ENCODE measurements at regions not wholly inside any gene's neighbourhood (a gene's known extent, or its start where the extent isn't known, plus 50 kb on each side); places are given as distances from the start of the nearest gene placed in this dataset.
"Not testable (repeated sequence)": the region's sequence is repeated elsewhere in the genome, so short reads cannot be mapped to it uniquely, and the experiment has no call there.

- no peak overlapping the region for H3K27ac Mint-ChIP-seq
- H3K27me3 Mint-ChIP-seq (ENCODE audit: low read depth, poor library complexity) = peaks cover 8% of the 10 kb centered on the region
- peaks cover 62% of the 10 kb centered on the region for H3K4me1 Mint-ChIP-seq
- TF ChIP-seq CTCF (IDR thresholded peaks at IDR 0.05) = no peak
- H3K36me3 Mint-ChIP-seq (ENCODE audit: low read depth) = no peaks in the 10 kb centered on the region
- H3K4me3 Mint-ChIP-seq = no peak overlapping the region
- H3K9me3 Mint-ChIP-seq = peaks cover 4% of the 10 kb centered on the region
- no peak for DNase-seq
These were observed 100.6 kb upstream of the ELMO1 start for GRCh38 chr7:37549076-37549931.

DNA sequence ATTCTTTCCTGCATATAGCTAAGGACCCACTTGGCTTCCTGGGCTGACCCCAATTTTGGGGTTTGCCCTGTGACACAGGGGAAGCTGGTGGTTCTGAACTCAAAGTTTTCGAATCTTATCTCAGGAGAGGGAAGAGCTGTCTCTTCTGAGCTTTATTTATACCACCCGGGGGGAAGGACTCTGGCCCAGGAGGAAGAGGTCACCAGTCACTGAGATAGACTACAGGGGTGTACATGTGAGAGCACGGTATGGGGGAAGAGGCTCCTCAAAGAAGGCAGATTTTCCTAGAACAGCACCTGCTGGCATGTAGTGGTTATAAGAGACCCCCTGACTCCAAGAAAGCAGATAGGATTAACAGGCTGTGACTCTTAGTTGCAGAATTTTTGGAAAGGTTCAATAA is 101.8 kb upstream of the ELMO1 start:
- H3K27me3 Mint-ChIP-seq (ENCODE audit: low read depth, poor library complexity) = peaks cover 1% of the 10 kb centered on the region
- H3K27ac Mint-ChIP-seq = no peak overlapping the region
- H3K36me3 Mint-ChIP-seq (ENCODE audit: low read depth) = no peaks in the 10 kb centered on the region
- peaks cover 51% of the 10 kb centered on the region for H3K4me1 Mint-ChIP-seq
- no peak for DNase-seq
- peaks cover 7% of the 10 kb centered on the region for H3K9me3 Mint-ChIP-seq
- no peak for TF ChIP-seq CTCF (IDR thresholded peaks at IDR 0.05)
- H3K4me3 Mint-ChIP-seq = no peak overlapping the region

DNA sequence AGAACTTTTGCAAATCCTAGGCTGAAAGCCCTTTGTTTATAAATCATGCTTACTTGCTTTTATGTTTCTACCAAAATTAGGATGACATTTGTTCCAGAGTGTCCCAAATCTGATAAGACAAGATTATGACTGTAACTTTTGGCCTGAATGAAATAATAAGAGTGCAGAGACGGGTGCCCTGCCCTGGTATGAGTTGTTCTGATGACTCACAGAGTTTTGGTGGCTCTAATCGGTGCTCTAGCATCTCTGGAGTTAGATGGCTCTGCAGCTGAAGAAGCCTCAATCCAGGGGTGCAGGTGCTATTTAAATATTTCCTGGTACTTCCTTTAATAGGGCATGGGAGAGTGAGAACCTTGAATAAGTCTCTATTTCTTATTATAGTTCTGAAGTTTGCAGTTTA is 102.2 kb upstream of the ELMO1 start:
- no peaks in the 10 kb centered on the region for H3K36me3 Mint-ChIP-seq (ENCODE audit: low read depth)
- no peak for TF ChIP-seq CTCF (IDR thresholded peaks at IDR 0.05)
- no peak overlapping the region for H3K4me3 Mint-ChIP-seq
- H3K4me1 Mint-ChIP-seq = peaks cover 47% of the 10 kb centered on the region
- no peaks in the 10 kb centered on the region for H3K27me3 Mint-ChIP-seq (ENCODE audit: low read depth, poor library complexity)
- H3K9me3 Mint-ChIP-seq = peaks cover 7% of the 10 kb centered on the region
- DNase-seq = no peak
- no peak overlapping the region for H3K27ac Mint-ChIP-seq

DNA sequence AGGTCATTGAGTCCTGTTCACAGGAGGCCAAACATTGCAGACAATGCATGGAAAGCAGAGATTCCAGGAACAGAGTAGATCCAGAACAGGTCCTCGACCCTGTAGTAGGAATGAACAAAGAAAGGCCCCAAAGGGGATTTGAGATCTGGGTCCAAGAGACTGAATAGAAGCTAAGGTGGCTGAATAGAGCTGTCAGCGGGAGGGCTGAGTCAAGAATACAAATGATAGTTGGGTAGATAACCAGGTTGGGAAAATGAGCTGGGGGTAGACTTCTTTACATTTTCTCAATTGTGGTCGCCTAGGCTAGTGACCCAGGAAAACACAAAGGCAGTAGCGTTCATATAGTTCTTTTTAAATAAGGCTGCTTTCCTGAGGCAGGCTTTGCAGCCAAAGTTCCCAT is 103.4 kb upstream of the ELMO1 start:
- DNase-seq = no peak
- H3K4me1 Mint-ChIP-seq = peaks cover 35% of the 10 kb centered on the region
- H3K27ac Mint-ChIP-seq = no peak overlapping the region
- H3K4me3 Mint-ChIP-seq = no peak overlapping the region
- H3K9me3 Mint-ChIP-seq = peaks cover 7% of the 10 kb centered on the region
- no peaks in the 10 kb centered on the region for H3K27me3 Mint-ChIP-seq (ENCODE audit: low read depth, poor library complexity)
- H3K36me3 Mint-ChIP-seq (ENCODE audit: low read depth) = no peaks in the 10 kb centered on the region
- no peak for TF ChIP-seq CTCF (IDR thresholded peaks at IDR 0.05)

GRCh38 chr7:37552439-37552838 is 103.8 kb upstream of the ELMO1 start:
- not testable (repeated sequence) for H3K27ac Mint-ChIP-seq; H3K36me3 Mint-ChIP-seq (ENCODE audit: low read depth); H3K27me3 Mint-ChIP-seq (ENCODE audit: low read depth, poor library complexity); H3K4me3 Mint-ChIP-seq; H3K9me3 Mint-ChIP-seq; DNase-seq
- peaks cover 31% of the 10 kb centered on the region for H3K4me1 Mint-ChIP-seq

DNA sequence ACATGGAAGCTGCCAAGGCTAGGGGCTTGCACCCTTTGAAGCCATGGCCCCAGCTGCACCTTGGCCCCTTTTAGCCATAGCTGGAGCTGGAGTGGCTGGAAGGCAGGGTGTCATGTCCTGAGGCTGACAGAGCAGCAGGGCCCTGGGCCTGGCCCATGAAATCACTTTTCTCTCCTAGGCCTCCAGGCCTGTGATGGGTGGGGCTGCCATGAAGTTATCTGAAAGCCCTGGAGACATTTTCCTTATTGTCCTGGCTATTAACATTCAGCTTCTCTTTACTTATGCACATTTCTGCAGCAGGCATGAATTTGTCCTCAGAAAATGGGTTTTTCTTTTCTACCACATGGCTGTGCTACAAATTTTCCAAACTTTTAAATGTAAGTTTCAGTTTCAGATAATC is 106.9 kb upstream of the ELMO1 start:
- no peaks in the 10 kb centered on the region for H3K36me3 Mint-ChIP-seq (ENCODE audit: low read depth)
- H3K4me3 Mint-ChIP-seq = no peak overlapping the region
- peaks cover 7% of the 10 kb centered on the region for H3K9me3 Mint-ChIP-seq
- no peak for DNase-seq
- H3K27me3 Mint-ChIP-seq (ENCODE audit: low read depth, poor library complexity) = peaks cover 7% of the 10 kb centered on the region
- no peak for TF ChIP-seq CTCF (IDR thresholded peaks at IDR 0.05)
- no peak overlapping the region for H3K27ac Mint-ChIP-seq
- H3K4me1 Mint-ChIP-seq = peaks cover 2% of the 10 kb centered on the region
